HUDEP-2 (cell line): ENCODE measurements at regions not wholly inside any gene's neighbourhood (a gene's known extent, or its start where the extent isn't known, plus 50 kb on each side); places are given as distances from the start of the nearest gene placed in this dataset.

Source experiments
- DNase-seq, 76 experiments: peaks; one replicate each; lab custom pipeline; 2025; ENCODE audit not compliant: unreplicated experiment in 76 of 76; lab: John Stamatoyannopoulos, UW

DNA sequence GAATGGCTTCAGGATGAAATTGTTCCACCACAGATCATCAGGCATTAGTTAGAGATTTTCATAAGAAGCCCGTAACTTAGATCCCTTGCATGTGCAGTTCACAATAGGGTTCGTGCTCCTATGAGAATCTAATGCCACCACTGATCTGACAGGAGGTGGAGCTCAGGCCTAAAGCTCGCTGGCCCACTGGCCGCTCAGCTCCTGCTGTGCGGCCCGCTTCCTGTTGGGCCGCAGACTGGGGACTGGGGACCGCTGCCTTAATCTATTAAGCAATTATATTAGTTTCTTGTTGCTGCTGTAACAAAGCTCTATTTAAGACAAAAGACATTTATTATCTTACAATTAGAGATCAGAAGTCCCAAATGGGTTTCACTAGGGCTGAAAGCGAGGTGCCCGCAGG is 205.6 kb downstream of the LARP7 start:
- DNase-seq: no peak

DNA sequence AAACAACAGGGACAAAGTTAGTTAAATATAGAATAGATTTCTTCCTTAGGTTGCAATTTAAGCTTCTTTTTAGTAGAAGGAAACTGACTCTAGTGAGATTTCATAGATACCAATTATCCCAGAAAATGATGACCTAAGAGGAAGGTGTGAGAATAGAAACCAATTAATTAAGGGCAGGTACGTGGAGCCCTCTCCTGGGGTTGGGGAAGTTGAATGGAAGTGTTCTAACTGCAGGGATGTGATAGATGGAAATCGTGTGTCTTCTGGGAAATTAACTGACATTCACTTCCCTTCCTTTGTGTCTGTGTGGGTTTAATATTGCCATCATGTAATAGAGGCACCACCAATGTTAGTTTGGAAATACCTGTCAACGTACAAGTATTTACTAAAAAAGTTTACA is 204.1 kb upstream of the ANK2 start:
- DNase-seq: no peak

- no peak for DNase-seq
Measured at GRCh38 chr4:112847045-112847444, 202.4 kb upstream of the ANK2 start.

GRCh38 chr4:112847781-112848180 is 201.7 kb upstream of the ANK2 start:
- DNase-seq: no peak

GRCh38 chr4:112848911-112849310 is 200.5 kb upstream of the ANK2 start:
- DNase-seq: no peak

- DNase-seq: no peak
Measured at GRCh38 chr4:112852601-112853000, 196.9 kb upstream of the ANK2 start.

GRCh38 chr4:112853662-112854256 is 195.7 kb upstream of the ANK2 start:
- DNase-seq: no peak

- DNase-seq: no peak
Measured at GRCh38 chr4:112854420-112854819, 195.0 kb upstream of the ANK2 start.

GRCh38 chr4:112855058-112855457 is 194.4 kb upstream of the ANK2 start:
- DNase-seq: no peak

GRCh38 chr4:112857461-112857860 is 192.0 kb upstream of the ANK2 start:
- no peak for DNase-seq

DNA sequence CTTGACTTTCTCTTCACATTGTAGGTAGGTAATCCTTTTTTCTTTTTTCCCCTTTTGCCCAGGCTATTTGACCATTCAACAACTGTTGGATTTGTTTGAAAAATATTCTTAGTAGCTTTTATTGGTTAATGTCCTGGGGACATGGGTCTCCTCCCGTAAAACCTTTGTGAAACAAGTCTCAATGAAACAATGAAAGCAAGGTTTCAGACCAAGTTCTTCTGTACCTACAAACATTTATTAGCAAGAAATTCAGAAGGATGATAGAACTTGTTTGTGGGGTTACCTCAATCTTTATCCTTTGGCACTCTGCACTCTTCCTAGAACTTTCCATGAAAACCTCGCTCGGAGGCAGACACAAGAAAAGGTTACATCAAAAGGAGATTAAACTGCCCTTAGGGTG is 190.7 kb upstream of the ANK2 start:
- no peak for DNase-seq

DNA sequence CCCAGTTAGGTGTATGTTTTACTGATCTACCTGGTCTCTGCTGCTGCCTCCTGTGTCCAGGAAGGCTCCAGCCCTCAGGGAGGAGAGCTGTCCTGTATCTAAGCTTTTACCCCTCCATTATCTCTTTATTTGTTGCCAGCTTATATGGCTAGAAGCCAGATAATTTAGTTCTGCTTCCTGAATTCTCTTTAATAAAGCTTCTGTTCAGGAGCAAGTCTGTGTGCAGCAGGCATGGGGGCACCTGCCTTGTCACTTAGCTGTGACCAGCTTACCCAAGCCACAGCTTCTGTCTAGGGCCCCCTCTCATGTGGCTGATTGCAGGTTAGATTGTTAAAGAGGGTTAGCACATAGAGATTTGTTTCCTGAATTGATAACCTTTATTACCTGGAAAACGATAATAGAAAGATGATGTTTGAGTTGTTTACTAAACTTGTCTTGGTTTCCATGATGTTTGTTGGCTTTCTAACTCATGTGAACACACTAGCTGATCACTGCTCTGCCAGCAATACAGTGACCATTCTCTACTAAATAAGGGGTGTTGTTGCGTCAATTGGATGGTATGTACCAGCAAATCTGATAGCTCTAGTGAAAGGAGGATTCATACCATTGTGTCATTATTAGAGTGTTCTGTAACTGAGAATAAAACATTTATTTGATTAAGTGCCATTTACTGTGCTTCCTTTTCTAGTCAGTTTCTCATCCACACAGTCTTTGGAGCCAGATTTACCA is 189.8 kb upstream of the ANK2 start:
- DNase-seq: no peak

DNA sequence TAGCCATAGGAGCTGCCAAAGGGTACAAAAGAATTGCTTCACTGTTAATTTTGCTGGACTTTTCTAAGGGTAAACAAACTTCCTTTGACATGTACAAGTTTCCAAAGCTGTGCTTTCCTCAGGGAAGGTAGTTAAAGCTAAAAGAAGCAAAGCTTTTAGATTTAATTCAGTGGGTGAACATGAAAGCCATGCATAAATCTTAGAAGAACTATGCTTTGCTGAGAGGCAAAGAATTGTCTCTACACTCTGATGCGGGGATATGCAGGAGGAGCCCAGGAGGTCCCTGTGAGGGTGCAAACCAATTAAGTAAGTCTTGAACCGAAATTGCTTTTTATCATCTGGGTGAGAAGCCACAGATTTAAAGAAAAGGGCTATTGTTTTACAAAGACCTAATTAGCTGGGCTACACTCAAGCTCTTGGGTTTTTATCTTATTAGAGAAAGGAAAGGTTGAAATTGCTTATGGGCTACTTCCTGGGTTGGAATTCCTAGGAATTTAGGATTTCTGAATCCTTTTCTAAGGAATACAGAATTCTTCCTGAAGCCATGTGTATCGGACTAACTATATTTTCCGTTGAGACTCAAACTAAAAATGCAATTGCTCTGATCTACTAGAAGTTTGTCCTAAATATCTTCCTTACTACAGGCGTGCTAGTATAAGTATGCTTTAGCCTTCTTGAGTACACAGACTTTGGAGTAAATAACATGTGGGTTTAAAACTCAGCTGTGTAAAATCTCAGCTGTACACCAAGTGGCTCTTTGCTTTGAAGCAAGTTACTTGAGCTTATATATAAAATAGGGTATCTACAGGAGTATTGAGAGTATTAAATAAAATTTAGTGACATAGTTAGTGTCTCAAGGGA is 188.4 kb upstream of the ANK2 start:
- DNase-seq: no peak

GRCh38 chr4:112861691-112862674 is 187.5 kb upstream of the ANK2 start:
- no peak for DNase-seq

GRCh38 chr4:112865443-112865842 is 184.0 kb upstream of the ANK2 start:
- no peak for DNase-seq

DNA sequence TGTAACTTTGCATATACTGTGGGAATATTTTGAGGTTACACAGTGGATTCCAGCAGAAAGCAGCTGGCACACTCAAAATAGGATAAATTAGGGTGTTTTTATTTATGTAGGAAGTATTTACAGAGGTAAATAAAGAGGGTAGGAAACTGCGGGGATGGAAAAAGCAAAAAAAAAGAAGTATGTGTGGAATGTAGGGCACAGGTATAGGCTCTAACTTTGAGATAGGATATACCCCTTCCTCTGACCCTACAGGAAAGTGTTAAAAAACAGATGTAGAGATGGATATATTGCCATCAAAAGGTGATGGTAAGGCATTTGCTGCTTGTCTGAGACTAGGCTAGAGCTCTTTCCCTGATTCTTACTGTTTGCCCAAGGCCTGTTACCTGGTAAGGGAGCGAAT is 173.1 kb upstream of the ANK2 start:
- no peak for DNase-seq

DNA sequence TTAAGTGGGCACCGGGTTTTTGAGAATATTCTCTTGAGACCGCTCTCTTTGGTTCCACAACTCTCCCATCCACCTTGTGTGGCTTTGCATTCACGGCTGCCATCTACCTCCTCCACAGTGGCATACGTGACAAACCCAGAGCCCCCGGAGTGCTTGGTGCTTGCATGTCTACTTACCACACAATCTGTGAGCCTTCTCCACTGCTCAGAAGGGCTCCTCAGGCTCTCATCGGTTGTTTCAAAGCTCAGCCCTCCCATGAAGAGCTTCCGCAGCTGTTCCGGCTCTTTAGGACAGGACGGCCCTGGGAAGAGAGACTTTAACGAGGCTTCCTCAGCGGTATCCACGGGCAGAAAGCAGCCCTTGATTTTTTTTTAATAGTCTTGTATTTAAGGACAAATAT is 167.6 kb upstream of the ANK2 start:
- no peak for DNase-seq

GRCh38 chr4:112882286-112882685 is 167.2 kb upstream of the ANK2 start:
- DNase-seq: no peak

- no peak for DNase-seq
Measured at GRCh38 chr4:112884406-112884805, 165.0 kb upstream of the ANK2 start.

- DNase-seq: no peak
Measured at GRCh38 chr4:112885897-112886296, 163.6 kb upstream of the ANK2 start.

DNA sequence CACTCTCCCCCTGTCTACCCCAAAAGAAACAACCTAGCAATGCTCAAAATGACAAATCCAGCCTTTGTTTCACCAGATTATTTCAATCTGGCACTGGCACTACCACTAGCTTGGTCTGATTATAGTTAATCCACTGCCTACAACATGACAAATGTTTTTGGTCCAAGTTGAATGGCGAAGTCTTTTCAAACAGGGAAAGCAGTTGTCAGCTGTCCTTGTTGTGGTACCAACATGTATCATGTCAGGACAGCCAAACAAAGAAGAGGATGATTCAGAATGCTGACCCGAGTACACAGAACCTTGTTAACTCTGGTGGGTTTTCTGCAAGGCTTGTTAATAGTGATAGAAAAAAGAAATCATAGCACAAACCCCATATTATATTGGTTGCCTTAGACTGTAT is 160.8 kb upstream of the ANK2 start:
- no peak for DNase-seq
